ENCODE measurements at regions not wholly inside any gene's neighbourhood (a gene's known extent, or its start where the extent isn't known, plus 50 kb on each side); places are given as distances from the start of the nearest gene placed in this dataset.

DNA sequence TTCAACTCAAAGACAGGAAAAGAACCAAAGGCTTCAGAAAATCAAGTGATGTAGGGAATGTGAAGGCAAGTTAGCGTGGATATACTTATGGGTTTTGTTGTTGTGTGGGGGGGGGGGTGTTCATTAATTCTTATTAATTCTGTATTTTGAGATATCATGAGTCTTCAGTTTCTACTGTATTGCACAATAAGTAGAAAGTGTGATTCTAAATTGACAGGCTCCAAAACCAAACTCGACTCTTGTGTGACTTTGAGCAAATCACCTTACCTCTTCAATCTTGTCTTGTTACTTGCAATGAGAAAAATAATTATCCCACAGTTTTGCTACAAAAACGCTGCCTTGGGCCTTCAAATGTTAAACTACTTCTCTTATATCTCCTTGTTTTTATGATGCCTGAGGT is 453.9 kb upstream of the GOT2 start:
- peaks cover 0 to 5% (median 0%) of the 10 kb centered on the region in 4 donors for H3K9me3 ChIP-seq
- no peak for DNase-seq
- no peaks in the 10 kb centered on the region for H3K27me3 ChIP-seq
- no peaks in the 10 kb centered on the region for H3K4me1 ChIP-seq
- H3K27ac ChIP-seq = no peak overlapping the region
- 73 to 81% (median 77%) methylated on average over 3 of the region's 3 CpGs for WGBS, 5 donors
- TF ChIP-seq, protein P1, sequence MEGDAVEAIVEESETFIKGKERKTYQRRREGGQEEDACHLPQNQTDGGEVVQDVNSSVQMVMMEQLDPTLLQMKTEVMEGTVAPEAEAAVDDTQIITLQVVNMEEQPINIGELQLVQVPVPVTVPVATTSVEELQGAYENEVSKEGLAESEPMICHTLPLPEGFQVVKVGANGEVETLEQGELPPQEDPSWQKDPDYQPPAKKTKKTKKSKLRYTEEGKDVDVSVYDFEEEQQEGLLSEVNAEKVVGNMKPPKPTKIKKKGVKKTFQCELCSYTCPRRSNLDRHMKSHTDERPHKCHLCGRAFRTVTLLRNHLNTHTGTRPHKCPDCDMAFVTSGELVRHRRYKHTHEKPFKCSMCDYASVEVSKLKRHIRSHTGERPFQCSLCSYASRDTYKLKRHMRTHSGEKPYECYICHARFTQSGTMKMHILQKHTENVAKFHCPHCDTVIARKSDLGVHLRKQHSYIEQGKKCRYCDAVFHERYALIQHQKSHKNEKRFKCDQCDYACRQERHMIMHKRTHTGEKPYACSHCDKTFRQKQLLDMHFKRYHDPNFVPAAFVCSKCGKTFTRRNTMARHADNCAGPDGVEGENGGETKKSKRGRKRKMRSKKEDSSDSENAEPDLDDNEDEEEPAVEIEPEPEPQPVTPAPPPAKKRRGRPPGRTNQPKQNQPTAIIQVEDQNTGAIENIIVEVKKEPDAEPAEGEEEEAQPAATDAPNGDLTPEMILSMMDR (IDR thresholded peaks at IDR 0.05) = no peak
- TF ChIP-seq POLR2AphosphoS5 (IDR thresholded peaks at IDR 0.05) (no peak), POLR2A (IDR thresholded peaks at IDR 0.05) (no peak), EP300 (IDR thresholded peaks at IDR 0.05) (no peak)
- intact Hi-C loops (cut with DNase I; ENCODE audit: low total_unique reads) = no loop called here
- no peaks in the 10 kb centered on the region for H3K36me3 ChIP-seq
- no peak overlapping the region for H3K4me3 ChIP-seq

DNA sequence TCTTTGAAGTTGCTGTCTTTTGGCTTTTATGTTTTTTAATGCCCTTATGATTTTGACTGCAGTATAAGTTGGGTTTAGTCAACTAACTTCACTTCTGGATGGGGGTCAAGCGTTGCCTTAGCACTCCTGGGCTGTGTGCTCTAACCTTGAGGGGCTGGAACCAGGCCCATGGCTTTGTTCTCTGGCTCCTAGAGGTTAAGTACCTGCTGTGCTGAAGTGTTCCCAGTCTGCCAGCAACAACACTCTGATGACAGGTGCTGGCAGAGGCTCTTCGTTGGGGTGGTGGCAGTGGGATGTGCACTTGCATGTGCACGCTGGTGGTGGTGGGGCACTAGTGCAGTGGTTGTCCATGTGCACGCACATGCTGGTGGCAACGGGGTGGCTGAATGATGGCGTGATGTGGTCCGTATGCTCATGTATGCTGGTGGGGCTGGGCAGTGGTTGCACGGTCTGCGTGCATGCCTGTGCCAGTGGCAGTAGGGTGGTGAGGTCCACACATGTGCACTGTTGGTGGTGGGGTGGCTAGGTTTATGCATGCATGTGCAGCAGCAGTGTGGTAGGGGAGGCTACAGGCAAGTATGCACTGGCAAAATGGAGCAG is 447.8 kb upstream of the GOT2 start:
- TF ChIP-seq POLR2A (IDR thresholded peaks at IDR 0.05) (no peak), EP300 (IDR thresholded peaks at IDR 0.05) (no peak), POLR2AphosphoS5 (IDR thresholded peaks at IDR 0.05) (no peak)
- TF ChIP-seq, protein P1 (IDR thresholded peaks at IDR 0.05) = no peak
- H3K27ac ChIP-seq = no peak overlapping the region
- WGBS, 5 donors = 91 to 94% (median 94%) methylated on average over 9 of the region's 9 CpGs
- DNase-seq = no peak
- intact Hi-C loops (cut with DNase I; ENCODE audit: low total_unique reads) = no loop called here
- no peak overlapping the region for H3K4me3 ChIP-seq
- no peaks in the 10 kb centered on the region for H3K27me3 ChIP-seq
- no peaks in the 10 kb centered on the region for H3K4me1 ChIP-seq
- peaks cover 0 to 5% (median 0%) of the 10 kb centered on the region in 4 donors for H3K9me3 ChIP-seq
- H3K36me3 ChIP-seq = no peaks in the 10 kb centered on the region

DNA sequence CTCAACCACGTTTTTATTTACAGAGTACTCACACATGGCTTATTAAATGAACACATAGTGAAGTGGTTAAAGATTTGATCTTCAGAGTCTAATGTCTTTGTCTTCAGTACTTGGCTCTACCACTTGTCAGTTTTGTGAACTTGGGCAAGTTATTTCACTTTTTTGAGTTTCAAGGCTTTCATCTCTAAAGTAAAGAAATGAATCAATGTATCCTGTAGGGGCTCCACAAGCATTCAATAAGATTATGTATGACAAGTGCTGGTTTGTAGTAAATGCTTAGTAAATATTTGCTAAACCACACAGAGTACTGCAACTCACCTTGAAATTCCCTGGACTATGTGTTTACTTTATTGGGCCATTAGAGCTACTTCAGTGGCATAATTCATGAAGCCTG is 446.0 kb upstream of the GOT2 start:
- intact Hi-C loops (cut with DNase I; ENCODE audit: low total_unique reads) = no loop called here

DNA sequence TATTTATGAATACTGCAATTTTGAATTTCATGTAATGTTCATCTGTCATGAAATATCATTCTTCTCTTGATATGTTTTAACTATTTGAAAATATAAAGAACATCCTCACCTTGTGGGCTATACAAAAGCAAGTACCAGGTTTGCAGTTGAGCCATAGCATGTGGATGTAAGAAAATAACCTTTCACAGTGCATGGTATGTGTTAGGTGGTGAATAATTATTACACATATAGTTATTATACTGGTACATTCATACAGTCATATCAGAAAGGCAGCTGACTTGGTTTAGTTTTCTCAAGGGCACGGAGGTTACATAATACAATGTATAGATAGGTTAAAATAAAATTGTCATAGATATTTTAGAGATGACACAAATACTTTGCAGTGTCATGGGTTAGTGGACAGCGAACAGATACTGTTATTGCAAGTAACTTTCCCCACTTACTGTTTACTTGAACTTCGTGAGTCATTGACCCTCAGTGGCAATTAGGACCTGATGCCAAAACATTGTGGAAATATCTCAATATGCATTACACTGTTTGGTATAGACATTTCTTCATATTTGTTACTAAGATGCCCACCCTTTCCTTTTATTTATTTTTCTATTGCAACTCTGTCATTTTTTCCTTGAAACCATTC is 445.4 kb upstream of the GOT2 start:
- no peaks in the 10 kb centered on the region for H3K4me1 ChIP-seq
- H3K27ac ChIP-seq = no peak overlapping the region
- no peak overlapping the region for H3K4me3 ChIP-seq
- DNase-seq = no peak
- no peaks in the 10 kb centered on the region for H3K27me3 ChIP-seq
- intact Hi-C loops (cut with DNase I; ENCODE audit: low total_unique reads) = no loop called here
- no peaks in the 10 kb centered on the region for H3K36me3 ChIP-seq
- whole genome bisulfite sequencing, 5 donors = 45 to 62% (median 50%) methylated on average over 3 of the region's 3 CpGs
- no peaks in the 10 kb centered on the region for H3K9me3 ChIP-seq
- TF ChIP-seq POLR2A (IDR thresholded peaks at IDR 0.05) = no peak
- no peak for TF ChIP-seq POLR2AphosphoS5 (IDR thresholded peaks at IDR 0.05)
- TF ChIP-seq, protein P1 (IDR thresholded peaks at IDR 0.05) = no peak
- no peak for TF ChIP-seq EP300 (IDR thresholded peaks at IDR 0.05)

More for the DNA sequence above, 446.0 kb upstream of the GOT2 start:
- 7 to 19% (median 16%) methylated on average over 1 of the region's 1 CpG for WGBS, 5 donors
- no peak for DNase-seq
- H3K27me3 ChIP-seq = no peaks in the 10 kb centered on the region
- no peak overlapping the region for H3K27ac ChIP-seq
- TF ChIP-seq, protein P1 (IDR thresholded peaks at IDR 0.05) = no peak
- TF ChIP-seq POLR2A (IDR thresholded peaks at IDR 0.05) = no peak
- no peak for TF ChIP-seq POLR2AphosphoS5 (IDR thresholded peaks at IDR 0.05)
- no peak for TF ChIP-seq EP300 (IDR thresholded peaks at IDR 0.05)
- no peak overlapping the region for H3K4me3 ChIP-seq
- H3K4me1 ChIP-seq = no peaks in the 10 kb centered on the region
- H3K36me3 ChIP-seq = no peaks in the 10 kb centered on the region
- H3K9me3 ChIP-seq = no peaks in the 10 kb centered on the region

All from stomach (tissue), 8 donors.